Esophagus squamous epithelium (tissue), 4 donors: ENCODE measurements at regions not wholly inside any gene's neighbourhood (a gene's known extent, or its start where the extent isn't known, plus 50 kb on each side); places are given as distances from the start of the nearest gene placed in this dataset.

ENCODE experiments used
- CTCF ChIP-seq, 6 experiments: fragments of 450-650 bp in 4 of 6; fragments of 200-600 bp in 2 of 6; sonication (generic) in 2 of 6; IDR thresholded peaks; one replicate each; pipeline ENCODE4 v1.5.1; 2016 to 2019; ENCODE audit warnings: antibody characterized with exemption in 6 of 6, mild to moderate bottlenecking in 4 of 6, moderate library complexity in 4 of 6
- POLR2A ChIP-seq, 4 donors: fragments of 450-650 bp; IDR thresholded peaks; one replicate each; pipeline ENCODE4 v1.6.1; 2017; ENCODE audit warnings: antibody characterized with exemption in 4 of 4, mild to moderate bottlenecking in 4 of 4, moderate library complexity in 3 of 4

DNA sequence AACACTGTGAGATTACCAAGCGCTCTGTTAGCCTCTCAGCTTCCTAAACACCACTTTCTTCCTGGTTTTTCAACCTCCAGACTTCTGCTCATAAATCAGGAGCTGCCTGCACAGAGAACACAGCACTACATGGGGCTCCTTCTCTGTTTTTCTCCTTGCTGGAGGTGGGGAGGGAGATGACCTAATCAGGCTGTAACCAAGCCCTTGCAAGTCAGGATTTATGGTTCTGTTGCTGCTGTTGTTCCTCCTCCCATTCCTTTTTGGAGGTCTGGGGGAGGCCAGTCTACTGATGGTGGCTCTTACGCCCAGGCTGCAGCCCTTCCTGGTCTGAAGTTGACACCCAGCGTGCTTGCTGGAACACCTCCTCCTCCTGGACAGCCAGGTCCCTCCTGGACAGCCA lies 80.9 kb upstream of the AJAP1 start:
- TF ChIP-seq CTCF (IDR thresholded peaks at IDR 0.05) (no peak), POLR2A (IDR thresholded peaks at IDR 0.05) (no peak)
